ENCODE measurements at regions not wholly inside any gene's neighbourhood (a gene's known extent, or its start where the extent isn't known, plus 50 kb on each side); places are given as distances from the start of the nearest gene placed in this dataset.

DNA sequence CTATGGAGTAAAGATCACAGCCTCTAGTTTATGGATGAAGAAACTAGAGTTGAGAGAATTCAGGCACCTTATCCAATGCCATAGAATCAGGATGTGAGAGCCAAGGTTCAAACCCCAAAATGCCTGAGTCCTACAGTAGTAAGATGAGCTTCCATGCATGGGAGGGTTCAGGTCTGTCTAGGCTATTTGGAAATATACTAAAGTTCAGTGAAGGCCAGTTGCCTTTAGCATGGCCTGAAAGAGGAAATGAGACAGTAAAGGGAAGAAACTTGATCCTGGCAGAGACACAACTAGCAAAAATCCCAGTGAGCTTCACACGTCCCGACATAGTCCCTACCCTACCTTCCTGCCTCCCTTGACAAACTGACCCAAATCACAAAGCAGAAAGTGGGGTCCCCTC, 317.0 kb downstream of the RASEF start:
- no peak for TF ChIP-seq POLR2A (IDR thresholded peaks at IDR 0.05)
- TF ChIP-seq, protein P1, sequence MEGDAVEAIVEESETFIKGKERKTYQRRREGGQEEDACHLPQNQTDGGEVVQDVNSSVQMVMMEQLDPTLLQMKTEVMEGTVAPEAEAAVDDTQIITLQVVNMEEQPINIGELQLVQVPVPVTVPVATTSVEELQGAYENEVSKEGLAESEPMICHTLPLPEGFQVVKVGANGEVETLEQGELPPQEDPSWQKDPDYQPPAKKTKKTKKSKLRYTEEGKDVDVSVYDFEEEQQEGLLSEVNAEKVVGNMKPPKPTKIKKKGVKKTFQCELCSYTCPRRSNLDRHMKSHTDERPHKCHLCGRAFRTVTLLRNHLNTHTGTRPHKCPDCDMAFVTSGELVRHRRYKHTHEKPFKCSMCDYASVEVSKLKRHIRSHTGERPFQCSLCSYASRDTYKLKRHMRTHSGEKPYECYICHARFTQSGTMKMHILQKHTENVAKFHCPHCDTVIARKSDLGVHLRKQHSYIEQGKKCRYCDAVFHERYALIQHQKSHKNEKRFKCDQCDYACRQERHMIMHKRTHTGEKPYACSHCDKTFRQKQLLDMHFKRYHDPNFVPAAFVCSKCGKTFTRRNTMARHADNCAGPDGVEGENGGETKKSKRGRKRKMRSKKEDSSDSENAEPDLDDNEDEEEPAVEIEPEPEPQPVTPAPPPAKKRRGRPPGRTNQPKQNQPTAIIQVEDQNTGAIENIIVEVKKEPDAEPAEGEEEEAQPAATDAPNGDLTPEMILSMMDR (IDR thresholded peaks at IDR 0.05), result no peak

All from esophagus squamous epithelium (tissue), 4 donors.